Chondrocyte (in vitro differentiated cells): ENCODE measurements at regions not wholly inside any gene's neighbourhood (a gene's known extent, or its start where the extent isn't known, plus 50 kb on each side); places are given as distances from the start of the nearest gene placed in this dataset.

Experiments used
- DNase-seq: peaks from one replicate; pipeline ENCODE4 v3.0.0; 2021; ENCODE audit warnings: mixed read lengths, low spot score
- H3K27ac Mint-ChIP-seq: one replicate; pipeline ENCODE4 v1.8.0; 2021; ENCODE audit warnings: mild to moderate bottlenecking, moderate library complexity, mixed read lengths; ENCODE audit not compliant: unreplicated experiment
- H3K27me3 Mint-ChIP-seq: 2 replicates; pipeline ENCODE4 v1.8.0; 2021; ENCODE audit warnings: low read depth, mixed read lengths
- H3K36me3 Mint-ChIP-seq: 2 replicates; pipeline ENCODE4 v1.8.0; 2021; ENCODE audit warnings: low read depth, mixed read lengths
- H3K4me1 Mint-ChIP-seq: 2 replicates; pipeline ENCODE4 v1.8.0; 2021; ENCODE audit warnings: low read depth, mild to moderate bottlenecking, mixed read lengths
- H3K4me3 Mint-ChIP-seq: one replicate; pipeline ENCODE4 v1.8.0; 2021; ENCODE audit warnings: mild to moderate bottlenecking, moderate library complexity, mixed read lengths; ENCODE audit not compliant: unreplicated experiment
- H3K9me3 Mint-ChIP-seq: 2 replicates; pipeline ENCODE4 v1.8.0; 2021; ENCODE audit warnings: low read depth, mixed read lengths
- CTCF ChIP-seq: fragments of 200-600 bp; sonication (generic); IDR thresholded peaks from 2 replicates; pipeline ENCODE4 v1.5.0; 2021; ENCODE audit warnings: antibody characterized with exemption, mild to moderate bottlenecking, moderate library complexity

- peaks cover 3% of the 10 kb centered on the region for H3K9me3 Mint-ChIP-seq
- no peaks in the 10 kb centered on the region for H3K36me3 Mint-ChIP-seq
- DNase-seq: no peak
- no peak for TF ChIP-seq CTCF
- H3K4me1 Mint-ChIP-seq: no peaks in the 10 kb centered on the region
- no peak overlapping the region for H3K4me3 Mint-ChIP-seq
- no peak overlapping the region for H3K27ac Mint-ChIP-seq
- H3K27me3 Mint-ChIP-seq: peaks cover 32% of the 10 kb centered on the region
Observed at GRCh38 chrX:109940411-109940810, 62.5 kb upstream of the TMEM164 start.

GRCh38 chrX:109943092-109943739 is 59.7 kb upstream of the TMEM164 start:
- Mint-ChIP-seq H3K27ac (no peak overlapping the region), H3K9me3 (peaks cover 3% of the 10 kb centered on the region), H3K36me3 (no peaks in the 10 kb centered on the region), H3K4me3 (no peak overlapping the region), H3K4me1 (no peaks in the 10 kb centered on the region), H3K27me3 (peaks cover 19% of the 10 kb centered on the region)
- DNase-seq: no peak
- TF ChIP-seq CTCF: no peak

DNA sequence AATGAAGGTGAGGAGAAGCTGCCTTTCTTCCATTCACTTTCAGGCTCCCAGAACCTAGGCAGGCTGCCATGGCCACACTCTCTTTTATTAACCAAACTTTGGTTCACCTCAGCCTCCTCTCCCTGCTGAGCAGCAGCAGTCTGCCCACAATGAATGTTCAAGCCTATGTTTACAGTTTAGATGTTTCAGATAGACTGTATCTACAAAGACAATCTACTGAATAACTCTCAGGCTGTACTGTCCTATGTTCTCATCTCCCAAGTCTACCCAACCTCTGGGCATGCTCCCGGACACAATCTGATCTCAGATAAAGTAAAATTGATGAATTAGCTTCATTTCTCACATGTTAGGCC is 59.2 kb upstream of the TMEM164 start:
- H3K27ac Mint-ChIP-seq: no peak overlapping the region
- no peaks in the 10 kb centered on the region for H3K36me3 Mint-ChIP-seq
- peaks cover 3% of the 10 kb centered on the region for H3K9me3 Mint-ChIP-seq
- no peak for TF ChIP-seq CTCF
- H3K4me3 Mint-ChIP-seq: no peak overlapping the region
- peaks cover 16% of the 10 kb centered on the region for H3K27me3 Mint-ChIP-seq
- no peaks in the 10 kb centered on the region for H3K4me1 Mint-ChIP-seq
- DNase-seq: no peak

DNA sequence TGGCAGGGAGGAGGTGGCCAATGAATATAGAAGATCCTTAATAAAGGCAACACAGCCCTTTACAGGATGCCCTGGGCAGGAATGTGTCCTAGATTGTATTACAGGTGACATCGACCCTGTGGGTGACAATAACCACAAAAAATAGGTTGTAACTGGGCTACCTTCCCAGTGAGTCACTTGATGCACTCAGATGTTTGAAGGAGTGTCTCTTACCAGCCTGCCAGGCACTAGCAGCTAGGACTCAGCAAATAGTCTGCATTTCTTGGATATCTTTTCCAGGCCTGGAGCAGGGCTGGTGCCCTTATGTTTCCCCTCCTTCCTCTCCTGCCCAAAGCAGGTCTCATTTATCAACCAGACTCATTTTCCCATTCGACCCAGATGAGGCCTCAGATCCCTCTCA is 50.9 kb upstream of the TMEM164 start:
- no peaks in the 10 kb centered on the region for H3K36me3 Mint-ChIP-seq
- no peak overlapping the region for H3K4me3 Mint-ChIP-seq
- H3K27ac Mint-ChIP-seq: no peak overlapping the region
- no peaks in the 10 kb centered on the region for H3K27me3 Mint-ChIP-seq
- no peaks in the 10 kb centered on the region for H3K9me3 Mint-ChIP-seq
- no peak for DNase-seq
- H3K4me1 Mint-ChIP-seq: no peaks in the 10 kb centered on the region
- no peak for TF ChIP-seq CTCF

- Mint-ChIP-seq H3K27me3 (no peaks in the 10 kb centered on the region), H3K9me3 (no peaks in the 10 kb centered on the region), H3K27ac (no peak overlapping the region), H3K4me3 (no peak overlapping the region), H3K4me1 (no peaks in the 10 kb centered on the region), H3K36me3 (no peaks in the 10 kb centered on the region)
- DNase-seq: no peak
- TF ChIP-seq CTCF: no peak
Observed at GRCh38 chrX:109952985-109953905, 49.7 kb upstream of the TMEM164 start.
